ENCODE measurements at regions not wholly inside any gene's neighbourhood (a gene's known extent, or its start where the extent isn't known, plus 50 kb on each side); places are given as distances from the start of the nearest gene placed in this dataset.

GRCh38 chr13:67353941-67354340 lies 123.8 kb upstream of the PCDH9 start:
- TF ChIP-seq ZBTB40 (IDR thresholded peaks at IDR 0.05; ENCODE audit: borderline replicate concordance) = no peak
- TF ChIP-seq PKNOX1 (IDR thresholded peaks at IDR 0.05) = no peak
